ENCODE measurements at regions not wholly inside any gene's neighbourhood (a gene's known extent, or its start where the extent isn't known, plus 50 kb on each side); places are given as distances from the start of the nearest gene placed in this dataset.

- WGBS, 2 donors = 73 to 79% methylated on average over 10 to 18 of the region's 18 CpGs
- Histone ChIP-seq H3K4me1 (no peaks in the 10 kb centered on the region), H3K27me3 (no peaks in the 10 kb centered on the region), H3K9me3 (no peaks in the 10 kb centered on the region), H3K4me3 (replicated peaks in 1 of 3) (no peak overlapping the region), H3K27ac (no peak overlapping the region), H3K36me3 (no peaks in the 10 kb centered on the region)
- DNase-seq = no peak
- no peak for TF ChIP-seq POLR2A (IDR thresholded peaks at IDR 0.05)
- TF ChIP-seq CTCF (IDR thresholded peaks at IDR 0.05) = no peak
- intact Hi-C loops (cut with DNase I) = no loop called here
Measured at GRCh38 chr2:129781749-129782632, 197.5 kb upstream of the RAB6C start.

- WGBS, 2 donors = 91 to 100% methylated on average over 2 to 5 of the region's 5 CpGs
- no peaks in the 10 kb centered on the region for H3K4me1 ChIP-seq
- H3K36me3 ChIP-seq = no peaks in the 10 kb centered on the region
- TF ChIP-seq CTCF (IDR thresholded peaks at IDR 0.05) = no peak
- no peak for TF ChIP-seq POLR2A (IDR thresholded peaks at IDR 0.05)
- no peak for DNase-seq
- no peaks in the 10 kb centered on the region for H3K27me3 ChIP-seq
- no peak overlapping the region for H3K4me3 ChIP-seq (replicated peaks in 1 of 3)
- no peaks in the 10 kb centered on the region for H3K9me3 ChIP-seq
- no peak overlapping the region for H3K27ac ChIP-seq
- intact Hi-C loops (cut with DNase I) = no loop called here
Measured at GRCh38 chr2:129782633-129782990, 196.9 kb upstream of the RAB6C start.

- intact Hi-C loops (cut with DNase I) = no loop called here
- TF ChIP-seq CTCF (IDR thresholded peaks at IDR 0.05) (no peak), POLR2A (IDR thresholded peaks at IDR 0.05) (no peak)
- DNase-seq = no peak
- H3K4me1 ChIP-seq = no peaks in the 10 kb centered on the region
- H3K36me3 ChIP-seq = no peaks in the 10 kb centered on the region
- no peaks in the 10 kb centered on the region for H3K27me3 ChIP-seq
- H3K27ac ChIP-seq = no peak overlapping the region
- H3K4me3 ChIP-seq (replicated peaks in 1 of 3) = no peak overlapping the region
- WGBS, 2 donors = 90 to 96% methylated on average over 6 of the region's 6 CpGs
- H3K9me3 ChIP-seq = no peaks in the 10 kb centered on the region
Measured at GRCh38 chr2:129784486-129784885, 195.0 kb upstream of the RAB6C start.

GRCh38 chr2:129791712-129792111 lies 187.8 kb upstream of the RAB6C start:
- DNase-seq = no peak
- intact Hi-C loops (cut with DNase I) = no loop called here
- 93 to 95% methylated on average over 12 of the region's 12 CpGs for WGBS, 2 donors
- no peaks in the 10 kb centered on the region for H3K9me3 ChIP-seq
- no peaks in the 10 kb centered on the region for H3K36me3 ChIP-seq
- no peak overlapping the region for H3K27ac ChIP-seq
- peaks cover 0 to 14% of the 10 kb centered on the region in 2 donors for H3K4me1 ChIP-seq
- TF ChIP-seq POLR2A (IDR thresholded peaks at IDR 0.05) (no peak), CTCF (IDR thresholded peaks at IDR 0.05) (no peak)
- no peaks in the 10 kb centered on the region for H3K27me3 ChIP-seq
- H3K4me3 ChIP-seq (replicated peaks in 1 of 3) = no peak overlapping the region

GRCh38 chr2:129793431-129793902 lies 186.0 kb upstream of the RAB6C start:
- no peaks in the 10 kb centered on the region for H3K36me3 ChIP-seq
- no peaks in the 10 kb centered on the region for H3K9me3 ChIP-seq
- H3K27ac ChIP-seq = no peak overlapping the region
- WGBS, 2 donors = 9 to 22% methylated on average over 5 of the region's 5 CpGs
- peak; percentile 39 to 46 for DNase-seq
- H3K4me1 ChIP-seq = peaks cover 0 to 14% of the 10 kb centered on the region in 2 donors
- no peak for TF ChIP-seq POLR2A (IDR thresholded peaks at IDR 0.05)
- no peak overlapping the region for H3K4me3 ChIP-seq (replicated peaks in 1 of 3)
- no peaks in the 10 kb centered on the region for H3K27me3 ChIP-seq
- intact Hi-C loops (cut with DNase I) = no loop called here

All from thyroid gland (tissue), 4 donors.